ENCODE measurements at regions not wholly inside any gene's neighbourhood (a gene's known extent, or its start where the extent isn't known, plus 50 kb on each side); places are given as distances from the start of the nearest gene placed in this dataset.
"Not testable (repeated sequence)": the region's sequence is repeated elsewhere in the genome, so short reads cannot be mapped to it uniquely, and the experiment has no call there.

GRCh38 chr7:13725591-13725990, 263.9 kb downstream of the ETV1 start:
- Histone ChIP-seq H3K36me3 (no peaks in the 10 kb centered on the region), H3K4me3 (no peak overlapping the region), H3K9me3 (no peaks in the 10 kb centered on the region), H3K4me1 (no peaks in the 10 kb centered on the region), H3K27ac (no peak overlapping the region), H3K27me3 (no peaks in the 10 kb centered on the region)
- ATAC-seq (no peak), DNase-seq (no peak)
- TF ChIP-seq, protein P1, sequence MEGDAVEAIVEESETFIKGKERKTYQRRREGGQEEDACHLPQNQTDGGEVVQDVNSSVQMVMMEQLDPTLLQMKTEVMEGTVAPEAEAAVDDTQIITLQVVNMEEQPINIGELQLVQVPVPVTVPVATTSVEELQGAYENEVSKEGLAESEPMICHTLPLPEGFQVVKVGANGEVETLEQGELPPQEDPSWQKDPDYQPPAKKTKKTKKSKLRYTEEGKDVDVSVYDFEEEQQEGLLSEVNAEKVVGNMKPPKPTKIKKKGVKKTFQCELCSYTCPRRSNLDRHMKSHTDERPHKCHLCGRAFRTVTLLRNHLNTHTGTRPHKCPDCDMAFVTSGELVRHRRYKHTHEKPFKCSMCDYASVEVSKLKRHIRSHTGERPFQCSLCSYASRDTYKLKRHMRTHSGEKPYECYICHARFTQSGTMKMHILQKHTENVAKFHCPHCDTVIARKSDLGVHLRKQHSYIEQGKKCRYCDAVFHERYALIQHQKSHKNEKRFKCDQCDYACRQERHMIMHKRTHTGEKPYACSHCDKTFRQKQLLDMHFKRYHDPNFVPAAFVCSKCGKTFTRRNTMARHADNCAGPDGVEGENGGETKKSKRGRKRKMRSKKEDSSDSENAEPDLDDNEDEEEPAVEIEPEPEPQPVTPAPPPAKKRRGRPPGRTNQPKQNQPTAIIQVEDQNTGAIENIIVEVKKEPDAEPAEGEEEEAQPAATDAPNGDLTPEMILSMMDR (IDR thresholded peaks at IDR 0.05) = peak in 5 of 12 donors; percentile 7 to 29 (median 9)
- TF ChIP-seq POLR2A (IDR thresholded peaks at IDR 0.05) = no peak
- WGBS, 4 donors = 85 to 93% (median 87%) methylated on average over 2 of the region's 2 CpGs
- intact Hi-C loops (cut with DNase I) = loop anchor here in 1 of 10 donors (10.0 kb wide), 1 partner anchor 201 kb away; no protein-coding TSS in a partner anchor

DNA sequence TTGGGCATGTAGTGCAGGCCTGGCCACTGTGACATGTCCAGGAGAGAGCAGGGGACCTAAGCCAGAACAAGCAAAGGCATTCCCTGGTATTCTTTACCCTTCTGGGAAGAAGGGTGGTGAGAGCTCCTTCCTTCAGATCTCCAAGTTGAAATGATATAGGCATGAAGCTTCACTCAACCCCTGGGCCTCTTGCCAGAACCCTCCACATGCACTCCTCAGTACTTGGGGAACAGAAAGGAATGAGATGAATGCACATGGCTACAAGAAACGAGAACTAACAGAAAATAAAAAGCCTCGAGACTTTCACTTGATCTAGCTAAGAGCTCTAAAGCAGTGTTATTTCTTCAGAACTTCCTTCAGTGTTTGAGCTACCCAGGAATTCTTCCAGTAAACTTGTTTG, 262.2 kb downstream of the ETV1 start:
- WGBS, 4 donors = 65 to 75% (median 72%) methylated on average over 2 of the region's 2 CpGs
- intact Hi-C loops (cut with DNase I) = loop anchor here in 1 of 10 donors (10.0 kb wide), 1 partner anchor 202 kb away; no protein-coding TSS in a partner anchor
- no peaks in the 10 kb centered on the region for H3K36me3 ChIP-seq
- no peaks in the 10 kb centered on the region for H3K27me3 ChIP-seq
- DNase-seq (no peak), ATAC-seq (no peak)
- H3K27ac ChIP-seq = no peak overlapping the region
- H3K4me1 ChIP-seq = no peaks in the 10 kb centered on the region
- TF ChIP-seq POLR2A (IDR thresholded peaks at IDR 0.05) = no peak
- TF ChIP-seq, protein P1 (IDR thresholded peaks at IDR 0.05) = no peak
- no peak overlapping the region for H3K4me3 ChIP-seq
- no peaks in the 10 kb centered on the region for H3K9me3 ChIP-seq

DNA sequence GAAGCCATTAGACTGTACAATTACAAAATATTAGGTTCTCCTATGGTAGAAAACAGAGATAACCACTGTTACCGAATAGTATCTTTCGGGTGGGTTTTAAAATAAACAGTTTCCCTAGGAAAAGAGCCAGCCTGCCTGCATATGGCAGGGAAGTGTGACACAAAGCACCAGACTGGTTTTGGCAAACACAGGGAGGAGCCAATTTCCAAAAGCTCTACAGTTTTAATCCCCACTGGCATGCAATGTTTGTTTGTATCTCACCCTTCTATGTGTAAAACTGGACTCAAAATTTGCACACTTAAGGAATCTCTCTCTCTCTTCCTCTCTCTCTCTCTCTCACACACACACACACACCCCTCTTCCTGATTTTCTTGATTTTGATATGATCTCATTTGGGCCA, 261.7 kb downstream of the ETV1 start:
- TF ChIP-seq, protein P1 (IDR thresholded peaks at IDR 0.05) = no peak
- no peak for TF ChIP-seq POLR2A (IDR thresholded peaks at IDR 0.05)

GRCh38 chr7:13728430-13728829, 261.0 kb downstream of the ETV1 start:
- not testable (repeated sequence) for H3K36me3 ChIP-seq, ATAC-seq, H3K27me3 ChIP-seq, DNase-seq, H3K4me3 ChIP-seq, H3K27ac ChIP-seq, H3K9me3 ChIP-seq, H3K4me1 ChIP-seq
- intact Hi-C loops (cut with DNase I) = loop anchor here in 1 of 10 donors (10.0 kb wide), 1 partner anchor 204 kb away; no protein-coding TSS in a partner anchor
- 72 to 96% (median 77%) methylated on average over 4 of the region's 4 CpGs for WGBS, 4 donors

More for the DNA sequence above, 261.7 kb downstream of the ETV1 start:
- Histone ChIP-seq H3K36me3 (no peaks in the 10 kb centered on the region), H3K27ac (no peak overlapping the region), H3K9me3 (no peaks in the 10 kb centered on the region), H3K4me3 (no peak overlapping the region), H3K4me1 (no peaks in the 10 kb centered on the region), H3K27me3 (no peaks in the 10 kb centered on the region)
- DNase-seq (no peak), ATAC-seq (no peak)
- 78 to 90% (median 87%) methylated on average over 2 of the region's 2 CpGs for WGBS, 4 donors
- intact Hi-C loops (cut with DNase I) = loop anchor here in 1 of 10 donors (10.0 kb wide), 1 partner anchor 203 kb away; no protein-coding TSS in a partner anchor

- DNase-seq (no peak), ATAC-seq (no peak)
- TF ChIP-seq, protein P1 (IDR thresholded peaks at IDR 0.05) = no peak
- TF ChIP-seq POLR2A (IDR thresholded peaks at IDR 0.05) = no peak
- Histone ChIP-seq H3K27ac (no peak overlapping the region), H3K4me1 (no peaks in the 10 kb centered on the region), H3K9me3 (no peaks in the 10 kb centered on the region), H3K27me3 (no peaks in the 10 kb centered on the region), H3K4me3 (no peak overlapping the region), H3K36me3 (no peaks in the 10 kb centered on the region)
- intact Hi-C loops (cut with DNase I) = no loop called here
Measured at GRCh38 chr7:13731643-13732042, 257.8 kb downstream of the ETV1 start.

Data from heart left ventricle (tissue), 16 donors.